HepG2 (cell line): ENCODE measurements at regions not wholly inside any gene's neighbourhood (a gene's known extent, or its start where the extent isn't known, plus 50 kb on each side); places are given as distances from the start of the nearest gene placed in this dataset.

Source experiments
- BCL6 ChIP-seq: IDR thresholded peaks from 2 replicates; pipeline ENCODE4 v1.6.1; 2016; ENCODE audit warnings: missing genetic modification reagents, missing compliant biosample characterization
- CBX2 ChIP-seq, 2 experiments: fragments of 200-600 bp in 1 of 2; sonication (generic); formaldehyde crosslinking in 1 of 2; IDR thresholded peaks; 2 replicates each; pipeline versions ENCODE4 v1.7.0 to v1.8.1; 2018 to 2022; ENCODE audit warnings: low read depth in 2 of 2, low read length in 1 of 2, mild to moderate bottlenecking in 1 of 2, missing genetic modification reagents in 1 of 2
- GTF3A ChIP-seq: sonication (generic); formaldehyde crosslinking; conservative IDR thresholded peaks from 2 replicates; pipeline ENCODE4 v1.4.0; 2020; ENCODE audit warnings: mild to moderate bottlenecking, missing genetic modification reagents
- HNF4A ChIP-seq: sonication (generic); formaldehyde crosslinking; IDR thresholded peaks from 2 replicates; pipeline ENCODE4 v1.4.0; 2020; ENCODE audit warnings: missing genetic modification reagents
- KLF15 ChIP-seq: sonication (generic); formaldehyde crosslinking; IDR thresholded peaks from 2 replicates; pipeline ENCODE4 v1.8.1; 2023; ENCODE audit warnings: borderline replicate concordance, mild to moderate bottlenecking, inconsistent platforms, missing genetic modification reagents, mixed read lengths
- NCOA2 ChIP-seq: sonication (generic); formaldehyde crosslinking; IDR thresholded peaks from 2 replicates; pipeline ENCODE4 v1.8.0; 2022; ENCODE audit warnings: inconsistent platforms
- NR2F2 ChIP-seq: IDR thresholded peaks from 2 replicates; pipeline ENCODE4 v1.6.1; 2012; ENCODE audit warnings: low read depth, inconsistent platforms, borderline replicate concordance
- RARA ChIP-seq: IDR thresholded peaks from 2 replicates; pipeline ENCODE4 v1.6.1; 2016; ENCODE audit warnings: missing genetic modification reagents, missing compliant biosample characterization
- RBAK ChIP-seq: sonication (generic); formaldehyde crosslinking; IDR thresholded peaks from 2 replicates; pipeline ENCODE4 v1.5.1; 2020; ENCODE audit warnings: mild to moderate bottlenecking, missing genetic modification reagents
- REPIN1 ChIP-seq: sonication (generic); formaldehyde crosslinking; IDR thresholded peaks from 2 replicates; pipeline ENCODE4 v1.8.0; 2022; ENCODE audit warnings: missing genetic modification reagents, low read depth, mild to moderate bottlenecking, borderline replicate concordance
- RXRB ChIP-seq: IDR thresholded peaks from 2 replicates; pipeline ENCODE4 v1.6.1; 2016; ENCODE audit warnings: borderline replicate concordance, missing genetic modification reagents, missing compliant biosample characterization
- SALL2 ChIP-seq: sonication (generic); formaldehyde crosslinking; IDR thresholded peaks from 2 replicates; pipeline ENCODE4 v1.8.1; 2023; ENCODE audit warnings: mild to moderate bottlenecking, missing genetic modification reagents, inconsistent platforms
- SOX13 ChIP-seq, 3 experiments: fragments of 450-650 bp in 1 of 3; sonication (generic) in 1 of 3; formaldehyde crosslinking in 1 of 3; IDR thresholded peaks in 2 of 3; conservative IDR thresholded peaks in 1 of 3; 2 replicates each; pipeline versions ENCODE4 v1.5.0 to v1.6.1; 2016 to 2020; ENCODE audit warnings: antibody characterized with exemption in 1 of 3, mild to moderate bottlenecking in 1 of 3, missing compliant biosample characterization in 1 of 3, missing genetic modification reagents in 1 of 3, moderate library complexity in 1 of 3
- SOX5 ChIP-seq: IDR thresholded peaks from 2 replicates; pipeline ENCODE4 v1.6.1; 2016; ENCODE audit warnings: borderline replicate concordance
- SPEN ChIP-seq: sonication (generic); formaldehyde crosslinking; IDR thresholded peaks from 2 replicates; pipeline ENCODE4 v1.5.1; 2020; ENCODE audit warnings: low read depth, mild to moderate bottlenecking, missing genetic modification reagents
- SRSF1 ChIP-seq: fragments of 200-400 bp; formaldehyde crosslinking; optimal IDR thresholded peaks from 2 replicates; pipeline ENCODE3; 2017; ENCODE audit warnings: mild to moderate bottlenecking, low read depth, low read length, moderate library complexity
- STAT5B ChIP-seq: sonication (generic); formaldehyde crosslinking; IDR thresholded peaks from 2 replicates; pipeline ENCODE4 v1.4.0; 2020; ENCODE audit warnings: missing genetic modification reagents
- ZNF670 ChIP-seq: sonication (generic); formaldehyde crosslinking; IDR thresholded peaks from 2 replicates; pipeline ENCODE4 v1.8.0; 2022; ENCODE audit warnings: mild to moderate bottlenecking, missing genetic modification reagents, borderline replicate concordance
- ZSCAN25 ChIP-seq: sonication (generic); formaldehyde crosslinking; IDR thresholded peaks from 2 replicates; pipeline ENCODE4 v1.8.0; 2022; ENCODE audit warnings: mild to moderate bottlenecking, missing genetic modification reagents
- TF ChIP-seq, protein P1 (sequence below): sonication (generic); formaldehyde crosslinking; IDR thresholded peaks from 2 replicates; pipeline ENCODE4 v1.5.1; 2020; ENCODE audit warnings: mild to moderate bottlenecking, missing genetic modification reagents, borderline replicate concordance
- TF ChIP-seq, protein P2 (sequence below): sonication (generic); formaldehyde crosslinking; IDR thresholded peaks from 2 replicates; pipeline ENCODE4 v1.5.1; 2020; ENCODE audit warnings: missing genetic modification reagents, mild to moderate bottlenecking, borderline replicate concordance
- TF ChIP-seq, protein P3 (sequence below): sonication (generic); formaldehyde crosslinking; IDR thresholded peaks from 2 replicates; pipeline ENCODE4 v1.5.0; 2020; ENCODE audit warnings: mild to moderate bottlenecking, missing genetic modification reagents
- TF ChIP-seq, protein P4 (sequence below): sonication (generic); formaldehyde crosslinking; IDR thresholded peaks from 2 replicates; pipeline ENCODE4 v1.8.0; 2022; ENCODE audit warnings: missing genetic modification reagents, mild to moderate bottlenecking, moderate library complexity, borderline replicate concordance

DNA sequence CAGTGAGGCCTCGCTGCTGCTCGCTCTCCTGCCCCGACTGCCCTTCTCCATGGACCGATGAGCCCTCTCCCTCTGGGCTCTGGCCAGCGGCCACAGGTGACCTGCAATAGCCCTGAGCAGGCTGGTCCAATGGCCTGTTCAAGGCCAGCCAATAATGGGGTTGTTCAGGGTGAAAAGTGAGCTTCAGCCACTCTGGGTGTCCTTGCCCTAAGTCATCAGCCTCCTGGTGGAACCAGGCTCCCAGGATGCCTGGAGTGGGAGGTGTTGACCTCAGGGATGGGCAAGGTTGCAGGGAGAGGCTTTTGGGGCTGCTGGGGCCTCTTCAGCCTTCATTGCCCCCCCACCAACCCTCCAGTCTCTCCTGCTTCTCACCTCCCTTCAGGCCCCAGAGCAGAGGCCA is 79.7 kb downstream of the RFLNA start (continued):
- TF ChIP-seq, protein P1, sequence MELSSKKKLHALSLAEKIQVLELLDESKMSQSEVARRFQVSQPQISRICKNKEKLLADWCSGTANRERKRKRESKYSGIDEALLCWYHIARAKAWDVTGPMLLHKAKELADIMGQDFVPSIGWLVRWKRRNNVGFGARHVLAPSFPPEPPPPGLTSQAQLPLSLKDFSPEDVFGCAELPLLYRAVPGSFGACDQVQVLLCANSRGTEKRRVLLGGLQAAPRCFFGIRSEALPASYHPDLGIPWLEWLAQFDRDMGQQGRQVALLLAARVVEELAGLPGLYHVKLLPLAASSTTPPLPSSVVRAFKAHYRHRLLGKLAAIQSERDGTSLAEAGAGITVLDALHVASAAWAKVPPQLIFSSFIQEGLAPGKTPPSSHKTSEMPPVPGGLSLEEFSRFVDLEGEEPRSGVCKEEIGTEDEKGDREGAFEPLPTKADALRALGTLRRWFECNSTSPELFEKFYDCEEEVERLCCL (CRISPR knock-in tag), result no peak
- TF ChIP-seq SOX13 (IDR thresholded peaks at IDR 0.05), result no peak
- TF ChIP-seq SOX13 (CRISPR knock-in tag; conservative IDR thresholded peaks at IDR 0.05 in 1 of 2, IDR thresholded peaks at IDR 0.05 in 1 of 2), result peak in 1 of 2 experiments; percentile 6; a peak in 1 of 4 replicates
- TF ChIP-seq STAT5B (CRISPR knock-in tag), result no peak
- peak; percentile 91 for TF ChIP-seq RXRB (CRISPR knock-in tag)
- TF ChIP-seq, protein P2, sequence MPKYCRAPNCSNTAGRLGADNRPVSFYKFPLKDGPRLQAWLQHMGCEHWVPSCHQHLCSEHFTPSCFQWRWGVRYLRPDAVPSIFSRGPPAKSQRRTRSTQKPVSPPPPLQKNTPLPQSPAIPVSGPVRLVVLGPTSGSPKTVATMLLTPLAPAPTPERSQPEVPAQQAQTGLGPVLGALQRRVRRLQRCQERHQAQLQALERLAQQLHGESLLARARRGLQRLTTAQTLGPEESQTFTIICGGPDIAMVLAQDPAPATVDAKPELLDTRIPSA (CRISPR knock-in tag), result no peak
- peak; percentile 59; the same call in 1 of the 2 replicates for TF ChIP-seq SPEN (CRISPR knock-in tag)
- 0 out of 2 replicates have a peak, but pooled peaks have one; percentile 17 for TF ChIP-seq NCOA2 (CRISPR knock-in tag)
- TF ChIP-seq SOX5, result no peak
- TF ChIP-seq SALL2 (CRISPR knock-in tag), result no peak
- peak; percentile 82 for TF ChIP-seq HNF4A (CRISPR knock-in tag)
- TF ChIP-seq, protein P3, sequence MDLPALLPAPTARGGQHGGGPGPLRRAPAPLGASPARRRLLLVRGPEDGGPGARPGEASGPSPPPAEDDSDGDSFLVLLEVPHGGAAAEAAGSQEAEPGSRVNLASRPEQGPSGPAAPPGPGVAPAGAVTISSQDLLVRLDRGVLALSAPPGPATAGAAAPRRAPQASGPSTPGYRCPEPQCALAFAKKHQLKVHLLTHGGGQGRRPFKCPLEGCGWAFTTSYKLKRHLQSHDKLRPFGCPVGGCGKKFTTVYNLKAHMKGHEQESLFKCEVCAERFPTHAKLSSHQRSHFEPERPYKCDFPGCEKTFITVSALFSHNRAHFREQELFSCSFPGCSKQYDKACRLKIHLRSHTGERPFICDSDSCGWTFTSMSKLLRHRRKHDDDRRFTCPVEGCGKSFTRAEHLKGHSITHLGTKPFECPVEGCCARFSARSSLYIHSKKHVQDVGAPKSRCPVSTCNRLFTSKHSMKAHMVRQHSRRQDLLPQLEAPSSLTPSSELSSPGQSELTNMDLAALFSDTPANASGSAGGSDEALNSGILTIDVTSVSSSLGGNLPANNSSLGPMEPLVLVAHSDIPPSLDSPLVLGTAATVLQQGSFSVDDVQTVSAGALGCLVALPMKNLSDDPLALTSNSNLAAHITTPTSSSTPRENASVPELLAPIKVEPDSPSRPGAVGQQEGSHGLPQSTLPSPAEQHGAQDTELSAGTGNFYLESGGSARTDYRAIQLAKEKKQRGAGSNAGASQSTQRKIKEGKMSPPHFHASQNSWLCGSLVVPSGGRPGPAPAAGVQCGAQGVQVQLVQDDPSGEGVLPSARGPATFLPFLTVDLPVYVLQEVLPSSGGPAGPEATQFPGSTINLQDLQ (CRISPR knock-in tag), result no peak
- peak; percentile 16 for TF ChIP-seq NR2F2
- TF ChIP-seq, protein P4, sequence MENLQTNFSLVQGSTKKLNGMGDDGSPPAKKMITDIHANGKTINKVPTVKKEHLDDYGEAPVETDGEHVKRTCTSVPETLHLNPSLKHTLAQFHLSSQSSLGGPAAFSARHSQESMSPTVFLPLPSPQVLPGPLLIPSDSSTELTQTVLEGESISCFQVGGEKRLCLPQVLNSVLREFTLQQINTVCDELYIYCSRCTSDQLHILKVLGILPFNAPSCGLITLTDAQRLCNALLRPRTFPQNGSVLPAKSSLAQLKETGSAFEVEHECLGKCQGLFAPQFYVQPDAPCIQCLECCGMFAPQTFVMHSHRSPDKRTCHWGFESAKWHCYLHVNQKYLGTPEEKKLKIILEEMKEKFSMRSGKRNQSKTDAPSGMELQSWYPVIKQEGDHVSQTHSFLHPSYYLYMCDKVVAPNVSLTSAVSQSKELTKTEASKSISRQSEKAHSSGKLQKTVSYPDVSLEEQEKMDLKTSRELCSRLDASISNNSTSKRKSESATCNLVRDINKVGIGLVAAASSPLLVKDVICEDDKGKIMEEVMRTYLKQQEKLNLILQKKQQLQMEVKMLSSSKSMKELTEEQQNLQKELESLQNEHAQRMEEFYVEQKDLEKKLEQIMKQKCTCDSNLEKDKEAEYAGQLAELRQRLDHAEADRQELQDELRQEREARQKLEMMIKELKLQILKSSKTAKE, result peak; percentile 42; the same call in 1 of the 2 replicates
- TF ChIP-seq GTF3A, result no peak
- TF ChIP-seq BCL6 (CRISPR knock-in tag), result peak; percentile 50; the same call in 1 of the 2 replicates
- TF ChIP-seq SRSF1, result no peak
- no peak for TF ChIP-seq KLF15 (CRISPR knock-in tag)
- TF ChIP-seq CBX2 (IDR thresholded peaks at IDR 0.05; ENCODE audit: low read depth, low read length), result no peak
- TF ChIP-seq CBX2 (CRISPR knock-in tag; IDR thresholded peaks at IDR 0.05; ENCODE audit: low read depth), result no peak
- TF ChIP-seq RBAK (CRISPR knock-in tag), result no peak
- TF ChIP-seq ZSCAN25 (CRISPR knock-in tag), result 0 out of 2 replicates have a peak, but pooled peaks have one; percentile 38
- no peak for TF ChIP-seq ZNF670 (CRISPR knock-in tag)
- peak; percentile 22; the same call in 1 of the 2 replicates for TF ChIP-seq REPIN1 (CRISPR knock-in tag)
- TF ChIP-seq RARA, result peak; percentile 65
